NB4 (cell line): ENCODE measurements at regions not wholly inside any gene's neighbourhood (a gene's known extent, or its start where the extent isn't known, plus 50 kb on each side); places are given as distances from the start of the nearest gene placed in this dataset.

Source experiments
- MYC ChIP-seq: IDR thresholded peaks from 2 replicates; pipeline ENCODE4 v1.6.1; 2011; ENCODE audit warnings: low read depth, low read length
- POLR2A ChIP-seq: IDR thresholded peaks from 2 replicates; pipeline ENCODE4 v1.6.1; 2011; ENCODE audit warnings: mild to moderate bottlenecking; ENCODE audit not compliant: insufficient read length; ENCODE audit errors: extremely low read depth
- TF ChIP-seq, protein P1 (sequence below): IDR thresholded peaks from one replicate; pipeline ENCODE4 v1.5.1; 2012; ENCODE audit warnings: low read depth, low read length
- TF ChIP-seq, protein P2 (sequence below): IDR thresholded peaks from 2 replicates; pipeline ENCODE4 v1.6.1; 2011; ENCODE audit warnings: low read depth, low read length

DNA sequence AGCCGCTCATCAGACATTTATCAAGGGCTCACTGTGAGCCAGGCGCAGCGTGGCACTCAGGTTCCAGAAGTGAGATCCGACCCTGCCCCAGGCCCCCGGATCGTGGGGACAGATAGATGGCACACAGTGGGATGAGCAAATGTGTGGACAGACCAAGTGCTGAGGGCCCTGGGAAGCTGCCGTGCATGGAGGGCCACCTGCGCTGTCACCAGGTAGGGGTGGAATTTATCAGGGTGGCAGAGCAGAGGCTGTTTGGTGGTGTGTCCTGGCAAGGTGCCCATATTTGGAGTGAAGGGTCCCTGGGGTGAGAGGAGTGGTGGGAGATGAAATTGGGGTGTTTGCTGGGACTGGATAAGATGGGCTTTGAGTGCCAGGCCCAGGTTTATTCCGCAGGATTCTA is 92.8 kb upstream of the HS6ST1 start:
- TF ChIP-seq, protein P1, sequence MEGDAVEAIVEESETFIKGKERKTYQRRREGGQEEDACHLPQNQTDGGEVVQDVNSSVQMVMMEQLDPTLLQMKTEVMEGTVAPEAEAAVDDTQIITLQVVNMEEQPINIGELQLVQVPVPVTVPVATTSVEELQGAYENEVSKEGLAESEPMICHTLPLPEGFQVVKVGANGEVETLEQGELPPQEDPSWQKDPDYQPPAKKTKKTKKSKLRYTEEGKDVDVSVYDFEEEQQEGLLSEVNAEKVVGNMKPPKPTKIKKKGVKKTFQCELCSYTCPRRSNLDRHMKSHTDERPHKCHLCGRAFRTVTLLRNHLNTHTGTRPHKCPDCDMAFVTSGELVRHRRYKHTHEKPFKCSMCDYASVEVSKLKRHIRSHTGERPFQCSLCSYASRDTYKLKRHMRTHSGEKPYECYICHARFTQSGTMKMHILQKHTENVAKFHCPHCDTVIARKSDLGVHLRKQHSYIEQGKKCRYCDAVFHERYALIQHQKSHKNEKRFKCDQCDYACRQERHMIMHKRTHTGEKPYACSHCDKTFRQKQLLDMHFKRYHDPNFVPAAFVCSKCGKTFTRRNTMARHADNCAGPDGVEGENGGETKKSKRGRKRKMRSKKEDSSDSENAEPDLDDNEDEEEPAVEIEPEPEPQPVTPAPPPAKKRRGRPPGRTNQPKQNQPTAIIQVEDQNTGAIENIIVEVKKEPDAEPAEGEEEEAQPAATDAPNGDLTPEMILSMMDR, result no peak
- TF ChIP-seq POLR2A (no peak), MYC (no peak)
- TF ChIP-seq, protein P2, sequence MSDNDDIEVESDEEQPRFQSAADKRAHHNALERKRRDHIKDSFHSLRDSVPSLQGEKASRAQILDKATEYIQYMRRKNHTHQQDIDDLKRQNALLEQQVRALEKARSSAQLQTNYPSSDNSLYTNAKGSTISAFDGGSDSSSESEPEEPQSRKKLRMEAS, result no peak
